ENCODE measurements at regions not wholly inside any gene's neighbourhood (a gene's known extent, or its start where the extent isn't known, plus 50 kb on each side); places are given as distances from the start of the nearest gene placed in this dataset.
"Not testable (repeated sequence)": the region's sequence is repeated elsewhere in the genome, so short reads cannot be mapped to it uniquely, and the experiment has no call there.

- no peaks in the 10 kb centered on the region for H3K27me3 Mint-ChIP-seq (ENCODE audit: low read depth)
- H3K36me3 Mint-ChIP-seq (ENCODE audit: low read depth) = no peaks in the 10 kb centered on the region
- H3K27ac Mint-ChIP-seq = no peak overlapping the region
- no peaks in the 10 kb centered on the region for H3K4me1 Mint-ChIP-seq (ENCODE audit: low read depth)
- no peak for DNase-seq (ENCODE audit: low spot score)
- peaks cover 22% of the 10 kb centered on the region for H3K9me3 Mint-ChIP-seq
- H3K4me3 Mint-ChIP-seq = no peak overlapping the region
Observed at GRCh38 chr19:28061111-28061510, 1151.8 kb downstream of the UQCRFS1 start.

GRCh38 chr19:28057026-28057425, 1155.9 kb downstream of the UQCRFS1 start:
- not testable (repeated sequence) for H3K4me1 Mint-ChIP-seq (ENCODE audit: low read depth); H3K36me3 Mint-ChIP-seq (ENCODE audit: low read depth)

GRCh38 chr19:28051047-28051446, 1161.9 kb downstream of the UQCRFS1 start:
- Mint-ChIP-seq H3K4me1 (ENCODE audit: low read depth) (no peaks in the 10 kb centered on the region), H3K9me3 (peaks cover 29% of the 10 kb centered on the region), H3K36me3 (ENCODE audit: low read depth) (no peaks in the 10 kb centered on the region), H3K4me3 (no peak overlapping the region), H3K27ac (no peak overlapping the region), H3K27me3 (ENCODE audit: low read depth) (no peaks in the 10 kb centered on the region)
- DNase-seq (ENCODE audit: low spot score) = no peak

More at GRCh38 chr19:28057026-28057425, 1155.9 kb downstream of the UQCRFS1 start:
- not testable (repeated sequence) for H3K27me3 Mint-ChIP-seq (ENCODE audit: low read depth); H3K27ac Mint-ChIP-seq; DNase-seq (ENCODE audit: low spot score); H3K4me3 Mint-ChIP-seq
- H3K9me3 Mint-ChIP-seq = peaks cover 29% of the 10 kb centered on the region

DNA sequence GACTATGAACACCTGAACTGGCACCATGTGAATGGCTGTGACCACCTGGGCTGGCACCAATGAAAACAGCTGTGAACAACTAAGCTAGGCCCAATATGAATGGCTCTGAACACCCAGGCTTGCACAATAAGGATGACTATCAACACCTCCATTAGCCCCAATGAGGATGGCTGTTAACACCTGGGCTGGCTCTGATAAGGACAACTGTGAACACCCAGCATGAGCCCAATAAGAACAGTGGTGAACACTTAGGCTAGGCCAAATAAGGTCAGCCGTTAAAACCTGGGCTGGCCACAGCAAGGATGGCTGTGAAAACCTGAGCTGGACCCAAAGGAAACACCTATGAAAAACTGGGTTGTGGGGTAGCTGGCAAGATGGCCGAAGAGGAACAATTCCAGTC, 1163.1 kb downstream of the UQCRFS1 start:
- H3K27ac Mint-ChIP-seq = no peak overlapping the region
- no peak for DNase-seq (ENCODE audit: low spot score)
- no peak overlapping the region for H3K4me3 Mint-ChIP-seq
- no peaks in the 10 kb centered on the region for H3K4me1 Mint-ChIP-seq (ENCODE audit: low read depth)
- no peaks in the 10 kb centered on the region for H3K27me3 Mint-ChIP-seq (ENCODE audit: low read depth)
- H3K9me3 Mint-ChIP-seq = peaks cover 25% of the 10 kb centered on the region
- H3K36me3 Mint-ChIP-seq (ENCODE audit: low read depth) = no peaks in the 10 kb centered on the region

- no peak for DNase-seq (ENCODE audit: low spot score)
- H3K4me1 Mint-ChIP-seq (ENCODE audit: low read depth) = no peaks in the 10 kb centered on the region
- H3K27ac Mint-ChIP-seq = no peak overlapping the region
- H3K9me3 Mint-ChIP-seq = peaks cover 18% of the 10 kb centered on the region
- H3K4me3 Mint-ChIP-seq = no peak overlapping the region
- H3K27me3 Mint-ChIP-seq (ENCODE audit: low read depth) = no peaks in the 10 kb centered on the region
- H3K36me3 Mint-ChIP-seq (ENCODE audit: low read depth) = no peaks in the 10 kb centered on the region
Observed at GRCh38 chr19:28046932-28047331, 1166.0 kb downstream of the UQCRFS1 start.

DNA sequence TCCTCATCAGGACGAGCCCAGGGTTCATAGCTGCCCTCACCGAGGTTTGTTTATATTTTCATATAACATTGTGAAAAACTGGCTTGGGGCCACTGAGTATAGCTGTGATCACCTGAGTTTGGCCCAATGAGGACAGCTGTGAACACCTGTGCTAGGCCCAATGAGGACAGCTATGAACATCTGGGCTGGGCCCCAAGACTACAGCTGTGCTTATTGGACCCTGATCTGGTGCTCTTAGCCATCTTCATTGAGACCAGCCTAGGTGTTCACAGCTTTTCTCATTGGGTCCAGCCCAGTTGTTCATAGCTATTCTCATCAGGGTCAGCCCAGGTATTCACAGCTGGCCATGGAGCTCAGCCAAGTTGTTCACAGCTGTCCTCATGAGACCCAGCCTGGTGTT, 1167.3 kb downstream of the UQCRFS1 start:
- H3K36me3 Mint-ChIP-seq (ENCODE audit: low read depth) = no peaks in the 10 kb centered on the region
- H3K27me3 Mint-ChIP-seq (ENCODE audit: low read depth) = no peaks in the 10 kb centered on the region
- no peak for DNase-seq (ENCODE audit: low spot score)
- H3K4me3 Mint-ChIP-seq = no peak overlapping the region
- H3K4me1 Mint-ChIP-seq (ENCODE audit: low read depth) = no peaks in the 10 kb centered on the region
- H3K27ac Mint-ChIP-seq = no peak overlapping the region
- peaks cover 18% of the 10 kb centered on the region for H3K9me3 Mint-ChIP-seq

DNA sequence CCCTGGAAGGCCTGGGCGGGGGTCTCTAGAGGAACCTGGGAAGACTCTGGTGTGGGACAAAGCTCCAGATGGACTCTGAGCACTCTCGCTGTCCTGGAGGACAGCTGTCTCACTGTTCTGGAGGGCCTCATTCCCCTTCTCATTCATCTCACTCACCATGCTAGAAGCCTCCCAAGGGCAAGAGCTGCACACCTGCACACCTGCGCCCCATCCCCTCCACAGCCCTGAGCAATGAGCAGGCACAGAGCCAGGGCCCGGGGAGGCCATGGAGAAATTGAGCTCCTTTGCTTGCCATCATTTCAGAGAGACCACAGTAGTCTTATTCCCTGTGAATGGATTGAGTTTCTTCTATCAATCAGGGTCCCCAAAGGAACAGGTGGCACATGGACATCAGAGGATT, 1168.5 kb downstream of the UQCRFS1 start:
- Mint-ChIP-seq H3K9me3 (peaks cover 18% of the 10 kb centered on the region), H3K27ac (no peak overlapping the region), H3K27me3 (ENCODE audit: low read depth) (no peaks in the 10 kb centered on the region), H3K4me1 (ENCODE audit: low read depth) (no peaks in the 10 kb centered on the region), H3K36me3 (ENCODE audit: low read depth) (no peaks in the 10 kb centered on the region), H3K4me3 (no peak overlapping the region)
- DNase-seq (ENCODE audit: low spot score) = no peak

GRCh38 chr19:28042516-28042915, 1170.4 kb downstream of the UQCRFS1 start:
- no peaks in the 10 kb centered on the region for H3K4me1 Mint-ChIP-seq (ENCODE audit: low read depth)
- H3K27me3 Mint-ChIP-seq (ENCODE audit: low read depth) = no peaks in the 10 kb centered on the region
- peaks cover 10% of the 10 kb centered on the region for H3K9me3 Mint-ChIP-seq
- DNase-seq (ENCODE audit: low spot score) = no peak
- no peak overlapping the region for H3K4me3 Mint-ChIP-seq
- H3K36me3 Mint-ChIP-seq (ENCODE audit: low read depth) = no peaks in the 10 kb centered on the region
- no peak overlapping the region for H3K27ac Mint-ChIP-seq

GRCh38 chr19:28039677-28040381, 1173.1 kb downstream of the UQCRFS1 start:
- Mint-ChIP-seq H3K27me3 (ENCODE audit: low read depth) (no peaks in the 10 kb centered on the region), H3K4me1 (ENCODE audit: low read depth) (no peaks in the 10 kb centered on the region), H3K27ac (no peak overlapping the region), H3K36me3 (ENCODE audit: low read depth) (no peaks in the 10 kb centered on the region), H3K9me3 (peaks cover 4% of the 10 kb centered on the region), H3K4me3 (no peak overlapping the region)
- no peak for DNase-seq (ENCODE audit: low spot score)

- Mint-ChIP-seq H3K27me3 (ENCODE audit: low read depth) (no peaks in the 10 kb centered on the region), H3K9me3 (peaks cover 14% of the 10 kb centered on the region), H3K36me3 (ENCODE audit: low read depth) (no peaks in the 10 kb centered on the region), H3K4me3 (no peak overlapping the region), H3K4me1 (ENCODE audit: low read depth) (no peaks in the 10 kb centered on the region), H3K27ac (no peak overlapping the region)
- DNase-seq (ENCODE audit: low spot score) = no peak
Observed at GRCh38 chr19:28037186-28037585, 1175.8 kb downstream of the UQCRFS1 start.

DNA sequence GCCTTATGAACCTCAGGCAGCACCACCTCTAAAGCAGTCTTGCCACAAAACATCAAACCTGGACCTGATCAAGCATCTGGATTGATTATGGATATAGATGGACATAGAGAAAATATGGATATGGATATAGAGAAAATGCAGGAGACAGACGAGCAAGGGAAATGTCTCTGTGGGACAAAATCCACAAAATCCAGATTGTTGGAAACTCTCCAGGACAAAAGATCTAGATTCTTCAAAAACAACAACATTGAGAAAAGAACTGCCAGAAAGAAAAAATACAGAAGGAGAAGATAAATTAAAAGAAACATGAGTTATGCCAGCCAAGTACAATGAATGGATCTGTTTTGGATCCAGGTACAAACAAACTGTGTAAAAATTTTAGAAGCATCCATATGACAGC, 1176.5 kb downstream of the UQCRFS1 start:
- DNase-seq (ENCODE audit: low spot score) = no peak
- no peaks in the 10 kb centered on the region for H3K36me3 Mint-ChIP-seq (ENCODE audit: low read depth)
- H3K4me3 Mint-ChIP-seq = no peak overlapping the region
- H3K27me3 Mint-ChIP-seq (ENCODE audit: low read depth) = no peaks in the 10 kb centered on the region
- no peaks in the 10 kb centered on the region for H3K4me1 Mint-ChIP-seq (ENCODE audit: low read depth)
- peaks cover 14% of the 10 kb centered on the region for H3K9me3 Mint-ChIP-seq
- no peak overlapping the region for H3K27ac Mint-ChIP-seq

- H3K27ac Mint-ChIP-seq = no peak overlapping the region
- no peak for DNase-seq (ENCODE audit: low spot score)
Observed at GRCh38 chr19:28034936-28035335, 1178.0 kb downstream of the UQCRFS1 start.

DNA sequence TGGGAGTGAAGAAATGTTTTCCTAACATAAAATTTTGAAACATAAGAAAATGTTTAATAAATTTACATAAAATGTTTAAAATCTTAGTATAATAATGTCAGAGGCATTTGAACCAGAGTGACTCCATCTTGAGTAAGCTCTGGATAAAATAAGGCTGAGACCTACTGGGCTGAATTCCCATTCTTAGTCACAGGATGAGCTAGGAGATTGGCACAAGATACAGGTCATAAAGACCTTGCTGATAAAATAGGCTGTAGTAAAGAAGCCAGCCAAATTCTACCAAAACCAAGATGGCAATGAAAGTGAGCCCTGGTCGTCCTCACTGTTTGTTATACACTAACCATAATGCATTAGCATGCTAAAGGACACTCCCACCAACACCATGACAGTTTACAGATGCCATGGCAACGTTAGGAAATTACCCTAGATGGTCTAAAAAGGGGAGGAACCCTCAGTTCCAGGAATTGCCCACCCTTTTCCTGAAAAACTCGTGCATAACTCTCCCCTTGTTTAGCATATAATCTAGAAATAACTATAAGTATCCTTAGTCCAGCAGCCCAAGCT, 1184.0 kb downstream of the UQCRFS1 start:
- H3K27me3 Mint-ChIP-seq (ENCODE audit: low read depth) = no peaks in the 10 kb centered on the region
- DNase-seq (ENCODE audit: low spot score) = no peak
- H3K36me3 Mint-ChIP-seq (ENCODE audit: low read depth) = no peaks in the 10 kb centered on the region
- no peak overlapping the region for H3K27ac Mint-ChIP-seq
- no peak overlapping the region for H3K4me3 Mint-ChIP-seq
- no peaks in the 10 kb centered on the region for H3K4me1 Mint-ChIP-seq (ENCODE audit: low read depth)
- peaks cover 18% of the 10 kb centered on the region for H3K9me3 Mint-ChIP-seq

More at GRCh38 chr19:28034936-28035335, 1178.0 kb downstream of the UQCRFS1 start:
- no peaks in the 10 kb centered on the region for H3K27me3 Mint-ChIP-seq (ENCODE audit: low read depth)
- H3K4me3 Mint-ChIP-seq = no peak overlapping the region
- no peaks in the 10 kb centered on the region for H3K36me3 Mint-ChIP-seq (ENCODE audit: low read depth)
- no peaks in the 10 kb centered on the region for H3K4me1 Mint-ChIP-seq (ENCODE audit: low read depth)
- peaks cover 14% of the 10 kb centered on the region for H3K9me3 Mint-ChIP-seq

- Mint-ChIP-seq H3K4me3 (no peak overlapping the region), H3K36me3 (ENCODE audit: low read depth) (no peaks in the 10 kb centered on the region), H3K4me1 (ENCODE audit: low read depth) (no peaks in the 10 kb centered on the region), H3K27me3 (ENCODE audit: low read depth) (no peaks in the 10 kb centered on the region), H3K9me3 (peaks cover 7% of the 10 kb centered on the region), H3K27ac (no peak overlapping the region)
- no peak for DNase-seq (ENCODE audit: low spot score)
Observed at GRCh38 chr19:28027116-28027515, 1185.8 kb downstream of the UQCRFS1 start.

DNA sequence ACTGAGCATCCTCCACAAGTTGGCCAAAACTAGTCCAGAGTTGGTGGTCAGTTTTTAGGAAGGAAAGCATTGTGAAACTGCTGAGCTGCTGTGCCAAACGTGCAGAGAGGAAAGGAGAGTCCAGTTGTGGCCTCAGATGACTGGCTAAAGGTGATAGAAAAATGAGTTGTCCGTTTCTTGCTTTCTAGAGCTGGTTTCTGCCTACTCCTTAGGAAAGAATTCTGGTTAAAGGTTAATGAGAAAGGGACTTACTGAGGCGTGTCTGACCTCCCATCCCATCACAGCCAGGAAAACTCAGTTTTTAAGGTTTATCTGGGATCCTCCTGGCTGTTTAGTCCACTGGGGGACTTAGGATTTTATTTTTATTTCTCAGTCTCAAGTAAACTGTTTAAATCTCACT, 1186.3 kb downstream of the UQCRFS1 start:
- H3K4me1 Mint-ChIP-seq (ENCODE audit: low read depth) = no peaks in the 10 kb centered on the region
- no peaks in the 10 kb centered on the region for H3K27me3 Mint-ChIP-seq (ENCODE audit: low read depth)
- no peak overlapping the region for H3K4me3 Mint-ChIP-seq
- H3K27ac Mint-ChIP-seq = no peak overlapping the region
- DNase-seq (ENCODE audit: low spot score) = no peak
- H3K9me3 Mint-ChIP-seq = peaks cover 3% of the 10 kb centered on the region
- no peaks in the 10 kb centered on the region for H3K36me3 Mint-ChIP-seq (ENCODE audit: low read depth)
